ENCODE measurements at regions not wholly inside any gene's neighbourhood (a gene's known extent, or its start where the extent isn't known, plus 50 kb on each side); places are given as distances from the start of the nearest gene placed in this dataset.
A peak's percentile ranks its signal among the peaks of the same experiment; 100 is the strongest.

GRCh38 chr2:153761936-153762335 is 109.8 kb upstream of the GALNT13 start:
- Histone ChIP-seq H3K36me3 (no peaks in the 10 kb centered on the region), H3K27me3 (no peaks in the 10 kb centered on the region), H3K4me3 (ENCODE audit: low read depth, low read length) (no peak overlapping the region), H3K4me1 (no peaks in the 10 kb centered on the region), H3K9me3 (no peaks in the 10 kb centered on the region)
- no peak for TF ChIP-seq CTCF (IDR thresholded peaks at IDR 0.05; ENCODE audit: low read depth, low read length)
- no peak for DNase-seq

- no peak overlapping the region for H3K4me3 ChIP-seq (ENCODE audit: low read depth, low read length)
- H3K36me3 ChIP-seq = no peaks in the 10 kb centered on the region
- no peak for TF ChIP-seq CTCF (IDR thresholded peaks at IDR 0.05; ENCODE audit: low read depth, low read length)
- H3K9me3 ChIP-seq = no peaks in the 10 kb centered on the region
- H3K4me1 ChIP-seq = no peaks in the 10 kb centered on the region
- no peaks in the 10 kb centered on the region for H3K27me3 ChIP-seq
- no peak for DNase-seq
Measured at GRCh38 chr2:153766415-153766814, 105.3 kb upstream of the GALNT13 start.

- Histone ChIP-seq H3K4me1 (no peaks in the 10 kb centered on the region), H3K4me3 (ENCODE audit: low read depth, low read length) (no peak overlapping the region), H3K9me3 (no peaks in the 10 kb centered on the region), H3K36me3 (no peaks in the 10 kb centered on the region), H3K27me3 (no peaks in the 10 kb centered on the region)
- TF ChIP-seq CTCF (IDR thresholded peaks at IDR 0.05; ENCODE audit: low read depth, low read length) = peak; percentile 61
- no peak for DNase-seq
Measured at GRCh38 chr2:153770359-153770991, 101.2 kb upstream of the GALNT13 start.

GRCh38 chr2:153780241-153780640 is 91.5 kb upstream of the GALNT13 start:
- H3K4me3 ChIP-seq (ENCODE audit: low read depth, low read length) = no peak overlapping the region
- no peaks in the 10 kb centered on the region for H3K36me3 ChIP-seq
- no peak for DNase-seq
- no peak for TF ChIP-seq CTCF (IDR thresholded peaks at IDR 0.05; ENCODE audit: low read depth, low read length)
- no peaks in the 10 kb centered on the region for H3K27me3 ChIP-seq
- no peaks in the 10 kb centered on the region for H3K4me1 ChIP-seq
- H3K9me3 ChIP-seq = no peaks in the 10 kb centered on the region

- Histone ChIP-seq H3K9me3 (no peaks in the 10 kb centered on the region), H3K27me3 (no peaks in the 10 kb centered on the region), H3K4me3 (ENCODE audit: low read depth, low read length) (no peak overlapping the region), H3K4me1 (no peaks in the 10 kb centered on the region), H3K36me3 (no peaks in the 10 kb centered on the region)
- TF ChIP-seq CTCF (IDR thresholded peaks at IDR 0.05; ENCODE audit: low read depth, low read length) = no peak
- no peak for DNase-seq
Measured at GRCh38 chr2:153786016-153786415, 85.7 kb upstream of the GALNT13 start.

GRCh38 chr2:153787612-153788011 is 84.1 kb upstream of the GALNT13 start:
- no peaks in the 10 kb centered on the region for H3K27me3 ChIP-seq
- H3K4me3 ChIP-seq (ENCODE audit: low read depth, low read length) = no peak overlapping the region
- H3K4me1 ChIP-seq = no peaks in the 10 kb centered on the region
- TF ChIP-seq CTCF (IDR thresholded peaks at IDR 0.05; ENCODE audit: low read depth, low read length) = no peak
- DNase-seq = no peak
- H3K36me3 ChIP-seq = no peaks in the 10 kb centered on the region
- H3K9me3 ChIP-seq = no peaks in the 10 kb centered on the region

Measured in BE2C (cell line).